ENCODE measurements at regions not wholly inside any gene's neighbourhood (a gene's known extent, or its start where the extent isn't known, plus 50 kb on each side); places are given as distances from the start of the nearest gene placed in this dataset.

GRCh38 chr11:69584160-69584559, 56.8 kb upstream of the CCND1 start:
- no peaks in the 10 kb centered on the region for H3K9me2 ChIP-seq (replicated peaks; ENCODE audit: insufficient read depth)
- H3K4me1 ChIP-seq (ENCODE audit: insufficient read depth) = no peaks in the 10 kb centered on the region
- no peak overlapping the region for H2AFZ ChIP-seq
- TF ChIP-seq EZH2phosphoT487 (IDR thresholded peaks at IDR 0.05; ENCODE audit: low read depth, severe bottlenecking, unreplicated experiment) (no peak), EZH2 (IDR thresholded peaks at IDR 0.05; ENCODE audit: borderline replicate concordance) (no peak), CTCF (IDR thresholded peaks at IDR 0.05; ENCODE audit: poor library complexity) (no peak)
- no peaks in the 10 kb centered on the region for H3K36me3 ChIP-seq (replicated peaks; ENCODE audit: insufficient read depth, low read depth)
- no peaks in the 10 kb centered on the region for H3K79me2 ChIP-seq
- H3K9me3 ChIP-seq (ENCODE audit: low read depth) = no peaks in the 10 kb centered on the region
- H3K4me2 ChIP-seq = no peak overlapping the region
- H3K4me3 ChIP-seq = no peak overlapping the region
- no peaks in the 10 kb centered on the region for H4K20me1 ChIP-seq (ENCODE audit: insufficient read depth, poor library complexity, severe bottlenecking)
- WGBS (ENCODE audit: low lambda C conversion rate, missing lambda C conversion rate) = 99% methylated on average over 3 of the region's 3 CpGs
- H3K27ac ChIP-seq = no peak overlapping the region
- H3K27me3 ChIP-seq = no peaks in the 10 kb centered on the region
- DNase-seq (ENCODE audit: low spot score) = no peak

- H4K20me1 ChIP-seq (ENCODE audit: insufficient read depth, poor library complexity, severe bottlenecking) = no peaks in the 10 kb centered on the region
- no peak overlapping the region for H3K27ac ChIP-seq
- no peak overlapping the region for H3K4me3 ChIP-seq
- no peak for DNase-seq (ENCODE audit: low spot score)
- no peak for TF ChIP-seq EZH2 (IDR thresholded peaks at IDR 0.05; ENCODE audit: borderline replicate concordance)
- no peak for TF ChIP-seq CTCF (IDR thresholded peaks at IDR 0.05; ENCODE audit: poor library complexity)
- TF ChIP-seq EZH2phosphoT487 (IDR thresholded peaks at IDR 0.05; ENCODE audit: low read depth, severe bottlenecking, unreplicated experiment) = no peak
- H3K4me2 ChIP-seq = no peak overlapping the region
- WGBS (ENCODE audit: low lambda C conversion rate, missing lambda C conversion rate) = 96% methylated on average over 3 of the region's 3 CpGs
- no peaks in the 10 kb centered on the region for H3K79me2 ChIP-seq
- H2AFZ ChIP-seq = no peak overlapping the region
- no peaks in the 10 kb centered on the region for H3K9me3 ChIP-seq (ENCODE audit: low read depth)
- no peaks in the 10 kb centered on the region for H3K9me2 ChIP-seq (replicated peaks; ENCODE audit: insufficient read depth)
- H3K4me1 ChIP-seq (ENCODE audit: insufficient read depth) = no peaks in the 10 kb centered on the region
- no peaks in the 10 kb centered on the region for H3K27me3 ChIP-seq
- H3K36me3 ChIP-seq (replicated peaks; ENCODE audit: insufficient read depth, low read depth) = no peaks in the 10 kb centered on the region
These were observed 55.6 kb upstream of the CCND1 start for GRCh38 chr11:69585385-69585784.

DNA sequence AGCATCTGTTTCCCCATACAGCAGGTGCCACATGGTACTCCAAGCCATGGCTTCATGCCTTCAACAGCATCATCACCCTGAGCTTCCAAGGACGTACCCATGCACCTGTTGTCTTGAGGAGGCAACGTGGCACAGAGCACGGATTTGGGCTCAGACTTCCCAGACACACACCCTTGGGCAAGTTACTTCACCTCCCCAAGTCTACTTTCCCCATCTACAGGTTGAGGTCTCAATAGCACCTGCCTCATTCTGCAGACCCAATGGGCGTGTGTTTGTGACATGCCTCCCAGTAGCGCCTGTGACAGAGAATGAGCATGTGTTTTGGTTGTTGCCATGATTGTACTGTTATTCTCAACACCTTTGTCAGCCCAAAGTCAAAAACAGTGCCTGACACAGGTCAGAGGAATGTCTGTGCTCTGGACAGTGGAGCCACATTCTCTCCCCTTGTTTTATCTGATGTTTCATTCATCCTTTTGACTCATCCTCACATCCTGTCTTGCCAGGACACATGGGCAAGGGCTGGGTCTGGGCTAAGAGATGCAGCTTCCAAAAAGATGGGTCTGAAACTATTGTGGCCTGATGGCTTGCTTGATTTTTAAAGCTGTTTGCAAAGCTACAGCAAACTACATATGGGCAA, 53.4 kb upstream of the CCND1 start:
- DNase-seq (ENCODE audit: low spot score) = no peak
- WGBS (ENCODE audit: low lambda C conversion rate, missing lambda C conversion rate) = 94% methylated on average over 5 of the region's 5 CpGs

More for the DNA sequence above, 53.4 kb upstream of the CCND1 start:
- H4K20me1 ChIP-seq (ENCODE audit: insufficient read depth, poor library complexity, severe bottlenecking) = no peaks in the 10 kb centered on the region
- H3K79me2 ChIP-seq = no peaks in the 10 kb centered on the region
- H3K4me2 ChIP-seq = no peak overlapping the region
- no peak overlapping the region for H3K4me3 ChIP-seq
- no peaks in the 10 kb centered on the region for H3K9me3 ChIP-seq (ENCODE audit: low read depth)
- H3K27me3 ChIP-seq = no peaks in the 10 kb centered on the region
- TF ChIP-seq EZH2 (IDR thresholded peaks at IDR 0.05; ENCODE audit: borderline replicate concordance) (no peak), CTCF (IDR thresholded peaks at IDR 0.05; ENCODE audit: poor library complexity) (no peak), EZH2phosphoT487 (IDR thresholded peaks at IDR 0.05; ENCODE audit: low read depth, severe bottlenecking, unreplicated experiment) (no peak)
- no peaks in the 10 kb centered on the region for H3K4me1 ChIP-seq (ENCODE audit: insufficient read depth)
- H3K9me2 ChIP-seq (replicated peaks; ENCODE audit: insufficient read depth) = no peaks in the 10 kb centered on the region
- H3K36me3 ChIP-seq (replicated peaks; ENCODE audit: insufficient read depth, low read depth) = no peaks in the 10 kb centered on the region
- H2AFZ ChIP-seq = no peak overlapping the region
- no peak overlapping the region for H3K27ac ChIP-seq

All from hepatocyte (in vitro differentiated cells).